GM23338 (cell line): ENCODE measurements at regions not wholly inside any gene's neighbourhood (a gene's known extent, or its start where the extent isn't known, plus 50 kb on each side); places are given as distances from the start of the nearest gene placed in this dataset.

ENCODE experiments used
- ATAC-seq: fragments of 200-7000 bp; cut with Tn5 transposase; 3 replicates; pipeline ENCODE4 v1.9.1; 2020
- DNase-seq: peaks from one replicate; pipeline ENCODE4 v3.0.0-alpha.2; 2015; ENCODE audit warnings: low spot score
- H2AFZ ChIP-seq: fragments of 200-600 bp; sonication (generic); 2 replicates; pipeline ENCODE4 v1.8.0; 2016; ENCODE audit warnings: antibody characterized with exemption, mild to moderate bottlenecking, moderate library complexity
- H3F3A ChIP-seq: fragments of 200-600 bp; sonication (generic); replicated peaks from 2 replicates; pipeline ENCODE4 v1.8.0; 2017; ENCODE audit warnings: antibody characterized with exemption, mixed run types, low read depth
- H3K27ac ChIP-seq: fragments of 200-600 bp; sonication (generic); 2 replicates; pipeline ENCODE4 v1.6.1; 2016; ENCODE audit warnings: low read depth
- H3K27me3 ChIP-seq: fragments of 200-600 bp; sonication (generic); 2 replicates; pipeline ENCODE4 v1.8.0; 2016; ENCODE audit warnings: mild to moderate bottlenecking, mixed run types, moderate library complexity; ENCODE audit not compliant: insufficient read depth
- H3K36me3 ChIP-seq: fragments of 200-600 bp; sonication (generic); 2 replicates; pipeline ENCODE4 v1.8.0; 2016; ENCODE audit warnings: mild to moderate bottlenecking; ENCODE audit not compliant: insufficient read depth
- H3K4me1 ChIP-seq: fragments of 200-600 bp; sonication (generic); 2 replicates; pipeline ENCODE4 v1.8.0; 2016; ENCODE audit warnings: mild to moderate bottlenecking, moderate library complexity; ENCODE audit not compliant: insufficient read depth
- H3K4me2 ChIP-seq: fragments of 200-600 bp; sonication (generic); 2 replicates; pipeline ENCODE4 v1.7.1; 2017; ENCODE audit warnings: mixed run types
- H3K4me3 ChIP-seq: fragments of 200-600 bp; sonication (generic); 2 replicates; pipeline ENCODE4 v1.6.1; 2016; ENCODE audit warnings: mixed run types
- H3K79me2 ChIP-seq: fragments of 200-600 bp; sonication (generic); replicated peaks from 2 replicates; pipeline ENCODE4 v1.8.0; 2017; ENCODE audit warnings: mild to moderate bottlenecking; ENCODE audit not compliant: insufficient read depth
- H3K9me2 ChIP-seq: fragments of 200-600 bp; sonication (generic); 2 replicates; pipeline ENCODE4 v1.8.0; 2017; ENCODE audit not compliant: insufficient read depth
- H4K20me1 ChIP-seq: fragments of 200-600 bp; sonication (generic); replicated peaks from 2 replicates; pipeline ENCODE4 v1.8.0; 2017; ENCODE audit warnings: mild to moderate bottlenecking; ENCODE audit not compliant: insufficient read depth
- H3K27ac Mint-ChIP-seq: 2 replicates; pipeline ENCODE4 v1.8.0; 2020; ENCODE audit warnings: inconsistent platforms, mild to moderate bottlenecking, moderate library complexity, mixed read lengths
- H3K27me3 Mint-ChIP-seq: 3 replicates; pipeline ENCODE4 v1.8.0; 2022; ENCODE audit warnings: low read depth, mild to moderate bottlenecking, moderate library complexity, mixed read lengths, inconsistent platforms; ENCODE audit not compliant: insufficient read depth, poor library complexity
- H3K36me3 Mint-ChIP-seq: 3 replicates; pipeline ENCODE4 v1.8.0; 2021; ENCODE audit warnings: low read depth, mild to moderate bottlenecking, inconsistent platforms, moderate library complexity, mixed read lengths
- H3K4me1 Mint-ChIP-seq: 3 replicates; pipeline ENCODE4 v1.8.0; 2020; ENCODE audit warnings: mild to moderate bottlenecking, inconsistent platforms, mixed read lengths
- H3K4me3 Mint-ChIP-seq: 3 replicates; pipeline ENCODE4 v1.8.0; 2021; ENCODE audit warnings: moderate library complexity, mild to moderate bottlenecking, inconsistent platforms, mixed read lengths
- H3K9me3 Mint-ChIP-seq: 3 replicates; pipeline ENCODE4 v1.8.0; 2020; ENCODE audit warnings: moderate library complexity, mild to moderate bottlenecking, inconsistent platforms, mixed read lengths
- CREB1 ChIP-seq: fragments of 250-450 bp; sonication (Bioruptor Pico); IDR thresholded peaks from 2 replicates; pipeline ENCODE4 v1.5.0; 2020; ENCODE audit warnings: low read depth, mild to moderate bottlenecking, moderate library complexity
- EZH2 ChIP-seq: fragments of 200-600 bp; sonication (generic); IDR thresholded peaks from one replicate; pipeline ENCODE4 v1.8.0; 2017; ENCODE audit warnings: antibody characterized with exemption, mild to moderate bottlenecking, low read depth; ENCODE audit not compliant: unreplicated experiment
- EZH2phosphoT487 ChIP-seq: fragments of 200-600 bp; sonication (generic); IDR thresholded peaks from one replicate; pipeline ENCODE4 v1.8.1; 2018; ENCODE audit warnings: antibody characterized with exemption; ENCODE audit not compliant: unreplicated experiment
- JUNB ChIP-seq: IDR thresholded peaks from one replicate; pipeline ENCODE4 v1.6.1; 2016; ENCODE audit warnings: antibody characterized with exemption; ENCODE audit not compliant: unreplicated experiment
- NANOG ChIP-seq: IDR thresholded peaks from 2 replicates; pipeline ENCODE4 v1.6.1; 2016; ENCODE audit warnings: antibody characterized with exemption, borderline replicate concordance
- POLR2AphosphoS5 ChIP-seq: IDR thresholded peaks from 2 replicates; pipeline ENCODE4 v1.6.1; 2016; ENCODE audit warnings: antibody characterized with exemption, low read depth
- STAT1 ChIP-seq: IDR thresholded peaks from one replicate; pipeline ENCODE4 v1.6.1; 2016; ENCODE audit warnings: antibody characterized with exemption; ENCODE audit not compliant: unreplicated experiment
- ZNF114 ChIP-seq: fragments of 250-450 bp; sonication (Bioruptor Pico); IDR thresholded peaks from 2 replicates; pipeline ENCODE4 v1.5.0; 2020; ENCODE audit warnings: mild to moderate bottlenecking, moderate library complexity
- ZNF331 ChIP-seq: fragments of 250-450 bp; sonication (Bioruptor Pico); IDR thresholded peaks from 2 replicates; pipeline ENCODE4 v1.5.0; 2020; ENCODE audit warnings: low read depth, mild to moderate bottlenecking, moderate library complexity
- TF ChIP-seq, protein P1 (sequence below): IDR thresholded peaks from one replicate; pipeline ENCODE4 v1.6.1; 2018; ENCODE audit warnings: antibody characterized with exemption; ENCODE audit not compliant: unreplicated experiment
- TF ChIP-seq, protein P2 (sequence below): fragments of 250-450 bp; sonication (Bioruptor Pico); IDR thresholded peaks from 2 replicates; pipeline ENCODE4 v1.5.0; 2020; ENCODE audit warnings: mild to moderate bottlenecking, moderate library complexity
- TF ChIP-seq, protein P3 (sequence below), 2 experiments: fragments of 200-600 bp in 1 of 2; sonication (generic) in 1 of 2; conservative IDR thresholded peaks; 2 replicates each; pipeline versions ENCODE4 v1.5.1 to v1.6.1; 2016 to 2017; ENCODE audit warnings: antibody characterized with exemption in 2 of 2, low read depth in 2 of 2, mild to moderate bottlenecking in 2 of 2, moderate library complexity in 1 of 2
- TF ChIP-seq, protein P4 (sequence below): IDR thresholded peaks from 2 replicates; pipeline ENCODE4 v1.6.1; 2016; ENCODE audit warnings: antibody characterized with exemption

DNA sequence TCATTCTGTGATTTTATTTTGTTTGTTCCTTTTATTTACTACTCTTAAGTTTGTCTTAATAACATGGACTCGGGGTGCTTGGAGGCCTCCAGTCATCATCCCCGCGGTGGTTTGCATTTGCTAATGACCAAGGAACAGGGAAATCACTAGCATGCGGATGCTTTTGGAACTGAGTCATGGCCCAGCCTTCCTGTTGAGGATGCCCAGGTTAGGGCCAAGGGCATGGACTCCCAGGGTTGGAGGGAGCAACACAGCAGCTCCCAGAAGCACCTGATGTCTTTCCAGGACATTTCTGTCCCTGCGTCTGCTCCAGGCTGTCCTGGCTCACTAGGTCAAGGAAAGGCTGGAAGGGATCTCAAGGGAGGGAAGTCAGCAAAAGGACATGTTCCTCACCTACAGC lies 423.7 kb upstream of the TSHZ3 start:
- Histone ChIP-seq H3K36me3 (no peaks in the 10 kb centered on the region), H2AFZ (no peak overlapping the region), H3K79me2 (no peaks in the 10 kb centered on the region), H4K20me1 (no peaks in the 10 kb centered on the region), H3K4me2 (no peak overlapping the region), H3K27me3 (no peaks in the 10 kb centered on the region), H3K4me1 (no peaks in the 10 kb centered on the region), H3K27ac (no peak overlapping the region), H3F3A (no peaks in the 10 kb centered on the region), H3K4me3 (no peak overlapping the region), H3K9me2 (0 out of 2 replicates have a peak, but pooled peaks cover 5% of the 10 kb centered on the region)
- DNase-seq: no peak
- H3K4me1 Mint-ChIP-seq: 0 out of 3 replicates have a peak, but pooled peaks cover 5% of the 10 kb centered on the region
- TF ChIP-seq STAT1 (no peak), CREB1 (CRISPR knock-in tag) (no peak), EZH2phosphoT487 (no peak), ZNF114 (no peak), POLR2AphosphoS5 (no peak), NANOG (no peak), JUNB (no peak), ZNF331 (CRISPR knock-in tag) (no peak), EZH2 (no peak)
- TF ChIP-seq, protein P1, sequence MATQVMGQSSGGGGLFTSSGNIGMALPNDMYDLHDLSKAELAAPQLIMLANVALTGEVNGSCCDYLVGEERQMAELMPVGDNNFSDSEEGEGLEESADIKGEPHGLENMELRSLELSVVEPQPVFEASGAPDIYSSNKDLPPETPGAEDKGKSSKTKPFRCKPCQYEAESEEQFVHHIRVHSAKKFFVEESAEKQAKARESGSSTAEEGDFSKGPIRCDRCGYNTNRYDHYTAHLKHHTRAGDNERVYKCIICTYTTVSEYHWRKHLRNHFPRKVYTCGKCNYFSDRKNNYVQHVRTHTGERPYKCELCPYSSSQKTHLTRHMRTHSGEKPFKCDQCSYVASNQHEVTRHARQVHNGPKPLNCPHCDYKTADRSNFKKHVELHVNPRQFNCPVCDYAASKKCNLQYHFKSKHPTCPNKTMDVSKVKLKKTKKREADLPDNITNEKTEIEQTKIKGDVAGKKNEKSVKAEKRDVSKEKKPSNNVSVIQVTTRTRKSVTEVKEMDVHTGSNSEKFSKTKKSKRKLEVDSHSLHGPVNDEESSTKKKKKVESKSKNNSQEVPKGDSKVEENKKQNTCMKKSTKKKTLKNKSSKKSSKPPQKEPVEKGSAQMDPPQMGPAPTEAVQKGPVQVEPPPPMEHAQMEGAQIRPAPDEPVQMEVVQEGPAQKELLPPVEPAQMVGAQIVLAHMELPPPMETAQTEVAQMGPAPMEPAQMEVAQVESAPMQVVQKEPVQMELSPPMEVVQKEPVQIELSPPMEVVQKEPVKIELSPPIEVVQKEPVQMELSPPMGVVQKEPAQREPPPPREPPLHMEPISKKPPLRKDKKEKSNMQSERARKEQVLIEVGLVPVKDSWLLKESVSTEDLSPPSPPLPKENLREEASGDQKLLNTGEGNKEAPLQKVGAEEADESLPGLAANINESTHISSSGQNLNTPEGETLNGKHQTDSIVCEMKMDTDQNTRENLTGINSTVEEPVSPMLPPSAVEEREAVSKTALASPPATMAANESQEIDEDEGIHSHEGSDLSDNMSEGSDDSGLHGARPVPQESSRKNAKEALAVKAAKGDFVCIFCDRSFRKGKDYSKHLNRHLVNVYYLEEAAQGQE: no peak
- TF ChIP-seq, protein P2, sequence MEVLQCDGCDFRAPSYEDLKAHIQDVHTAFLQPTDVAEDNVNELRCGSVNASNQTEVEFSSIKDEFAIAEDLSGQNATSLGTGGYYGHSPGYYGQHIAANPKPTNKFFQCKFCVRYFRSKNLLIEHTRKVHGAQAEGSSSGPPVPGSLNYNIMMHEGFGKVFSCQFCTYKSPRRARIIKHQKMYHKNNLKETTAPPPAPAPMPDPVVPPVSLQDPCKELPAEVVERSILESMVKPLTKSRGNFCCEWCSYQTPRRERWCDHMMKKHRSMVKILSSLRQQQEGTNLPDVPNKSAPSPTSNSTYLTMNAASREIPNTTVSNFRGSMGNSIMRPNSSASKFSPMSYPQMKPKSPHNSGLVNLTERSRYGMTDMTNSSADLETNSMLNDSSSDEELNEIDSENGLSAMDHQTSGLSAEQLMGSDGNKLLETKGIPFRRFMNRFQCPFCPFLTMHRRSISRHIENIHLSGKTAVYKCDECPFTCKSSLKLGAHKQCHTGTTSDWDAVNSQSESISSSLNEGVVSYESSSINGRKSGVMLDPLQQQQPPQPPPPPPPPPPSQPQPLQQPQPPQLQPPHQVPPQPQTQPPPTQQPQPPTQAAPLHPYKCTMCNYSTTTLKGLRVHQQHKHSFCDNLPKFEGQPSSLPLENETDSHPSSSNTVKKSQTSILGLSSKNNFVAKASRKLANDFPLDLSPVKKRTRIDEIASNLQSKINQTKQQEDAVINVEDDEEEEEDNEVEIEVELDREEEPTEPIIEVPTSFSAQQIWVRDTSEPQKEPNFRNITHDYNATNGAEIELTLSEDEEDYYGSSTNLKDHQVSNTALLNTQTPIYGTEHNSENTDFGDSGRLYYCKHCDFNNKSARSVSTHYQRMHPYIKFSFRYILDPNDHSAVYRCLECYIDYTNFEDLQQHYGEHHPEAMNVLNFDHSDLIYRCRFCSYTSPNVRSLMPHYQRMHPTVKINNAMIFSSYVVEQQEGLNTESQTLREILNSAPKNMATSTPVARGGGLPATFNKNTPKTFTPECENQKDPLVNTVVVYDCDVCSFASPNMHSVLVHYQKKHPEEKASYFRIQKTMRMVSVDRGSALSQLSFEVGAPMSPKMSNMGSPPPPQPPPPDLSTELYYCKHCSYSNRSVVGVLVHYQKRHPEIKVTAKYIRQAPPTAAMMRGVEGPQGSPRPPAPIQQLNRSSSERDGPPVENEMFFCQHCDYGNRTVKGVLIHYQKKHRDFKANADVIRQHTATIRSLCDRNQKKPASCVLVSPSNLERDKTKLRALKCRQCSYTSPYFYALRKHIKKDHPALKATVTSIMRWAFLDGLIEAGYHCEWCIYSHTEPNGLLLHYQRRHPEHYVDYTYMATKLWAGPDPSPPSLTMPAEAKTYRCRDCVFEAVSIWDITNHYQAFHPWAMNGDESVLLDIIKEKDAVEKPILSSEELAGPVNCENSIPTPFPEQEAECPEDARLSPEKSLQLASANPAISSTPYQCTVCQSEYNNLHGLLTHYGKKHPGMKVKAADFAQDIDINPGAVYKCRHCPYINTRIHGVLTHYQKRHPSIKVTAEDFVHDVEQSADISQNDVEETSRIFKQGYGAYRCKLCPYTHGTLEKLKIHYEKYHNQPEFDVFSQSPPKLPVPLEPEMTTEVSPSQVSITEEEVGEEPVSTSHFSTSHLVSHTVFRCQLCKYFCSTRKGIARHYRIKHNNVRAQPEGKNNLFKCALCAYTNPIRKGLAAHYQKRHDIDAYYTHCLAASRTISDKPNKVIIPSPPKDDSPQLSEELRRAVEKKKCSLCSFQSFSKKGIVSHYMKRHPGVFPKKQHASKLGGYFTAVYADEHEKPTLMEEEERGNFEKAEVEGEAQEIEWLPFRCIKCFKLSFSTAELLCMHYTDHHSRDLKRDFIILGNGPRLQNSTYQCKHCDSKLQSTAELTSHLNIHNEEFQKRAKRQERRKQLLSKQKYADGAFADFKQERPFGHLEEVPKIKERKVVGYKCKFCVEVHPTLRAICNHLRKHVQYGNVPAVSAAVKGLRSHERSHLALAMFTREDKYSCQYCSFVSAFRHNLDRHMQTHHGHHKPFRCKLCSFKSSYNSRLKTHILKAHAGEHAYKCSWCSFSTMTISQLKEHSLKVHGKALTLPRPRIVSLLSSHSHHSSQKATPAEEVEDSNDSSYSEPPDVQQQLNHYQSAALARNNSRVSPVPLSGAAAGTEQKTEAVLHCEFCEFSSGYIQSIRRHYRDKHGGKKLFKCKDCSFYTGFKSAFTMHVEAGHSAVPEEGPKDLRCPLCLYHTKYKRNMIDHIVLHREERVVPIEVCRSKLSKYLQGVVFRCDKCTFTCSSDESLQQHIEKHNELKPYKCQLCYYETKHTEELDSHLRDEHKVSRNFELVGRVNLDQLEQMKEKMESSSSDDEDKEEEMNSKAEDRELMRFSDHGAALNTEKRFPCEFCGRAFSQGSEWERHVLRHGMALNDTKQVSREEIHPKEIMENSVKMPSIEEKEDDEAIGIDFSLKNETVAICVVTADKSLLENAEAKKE (CRISPR knock-in tag): no peak
- TF ChIP-seq, protein P3, sequence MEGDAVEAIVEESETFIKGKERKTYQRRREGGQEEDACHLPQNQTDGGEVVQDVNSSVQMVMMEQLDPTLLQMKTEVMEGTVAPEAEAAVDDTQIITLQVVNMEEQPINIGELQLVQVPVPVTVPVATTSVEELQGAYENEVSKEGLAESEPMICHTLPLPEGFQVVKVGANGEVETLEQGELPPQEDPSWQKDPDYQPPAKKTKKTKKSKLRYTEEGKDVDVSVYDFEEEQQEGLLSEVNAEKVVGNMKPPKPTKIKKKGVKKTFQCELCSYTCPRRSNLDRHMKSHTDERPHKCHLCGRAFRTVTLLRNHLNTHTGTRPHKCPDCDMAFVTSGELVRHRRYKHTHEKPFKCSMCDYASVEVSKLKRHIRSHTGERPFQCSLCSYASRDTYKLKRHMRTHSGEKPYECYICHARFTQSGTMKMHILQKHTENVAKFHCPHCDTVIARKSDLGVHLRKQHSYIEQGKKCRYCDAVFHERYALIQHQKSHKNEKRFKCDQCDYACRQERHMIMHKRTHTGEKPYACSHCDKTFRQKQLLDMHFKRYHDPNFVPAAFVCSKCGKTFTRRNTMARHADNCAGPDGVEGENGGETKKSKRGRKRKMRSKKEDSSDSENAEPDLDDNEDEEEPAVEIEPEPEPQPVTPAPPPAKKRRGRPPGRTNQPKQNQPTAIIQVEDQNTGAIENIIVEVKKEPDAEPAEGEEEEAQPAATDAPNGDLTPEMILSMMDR (conservative IDR thresholded peaks at IDR 0.05; ENCODE audit: low read depth in 2 of 2): no peak
- TF ChIP-seq, protein P4, sequence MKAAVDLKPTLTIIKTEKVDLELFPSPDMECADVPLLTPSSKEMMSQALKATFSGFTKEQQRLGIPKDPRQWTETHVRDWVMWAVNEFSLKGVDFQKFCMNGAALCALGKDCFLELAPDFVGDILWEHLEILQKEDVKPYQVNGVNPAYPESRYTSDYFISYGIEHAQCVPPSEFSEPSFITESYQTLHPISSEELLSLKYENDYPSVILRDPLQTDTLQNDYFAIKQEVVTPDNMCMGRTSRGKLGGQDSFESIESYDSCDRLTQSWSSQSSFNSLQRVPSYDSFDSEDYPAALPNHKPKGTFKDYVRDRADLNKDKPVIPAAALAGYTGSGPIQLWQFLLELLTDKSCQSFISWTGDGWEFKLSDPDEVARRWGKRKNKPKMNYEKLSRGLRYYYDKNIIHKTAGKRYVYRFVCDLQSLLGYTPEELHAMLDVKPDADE: no peak
- H3K36me3 Mint-ChIP-seq: no peaks in the 10 kb centered on the region
- H3K4me3 Mint-ChIP-seq: no peak overlapping the region
- H3K27ac Mint-ChIP-seq: no peak overlapping the region
- H3K9me3 Mint-ChIP-seq: no peaks in the 10 kb centered on the region
- no peaks in the 10 kb centered on the region for H3K27me3 Mint-ChIP-seq
- no peak for ATAC-seq
